HCT116 (cell line): ENCODE measurements at regions not wholly inside any gene's neighbourhood (a gene's known extent, or its start where the extent isn't known, plus 50 kb on each side); places are given as distances from the start of the nearest gene placed in this dataset.

Experiments
- ATAC-seq: fragments of 200-7000 bp; cut with Tn5 transposase; 2 replicates; pipeline ENCODE4 v1.9.1; 2020; ENCODE audit warnings: mild to moderate bottlenecking, moderate library complexity
- BruUV-seq: library from RNA; stranded (reverse); fragments of 400-500 nt; replicated peaks from 2 replicates; lab custom pipeline; 2021; lab: Mats Ljungman, UMichigan
- CTCF ChIA-PET: fragments of 300-600 bp; sonication (Branson Sonifier 250); formaldehyde crosslinking; loops from one replicate; lab custom pipeline; 2021; ENCODE audit warnings: antibody characterized with exemption; lab: Charles Lee
- POLR2A ChIA-PET: fragments of 300-600, 350-600 bp; sonication (Branson Sonifier 250); formaldehyde crosslinking; loops from one replicate; lab custom pipeline; 2021; ENCODE audit warnings: antibody characterized with exemption; lab: Charles Lee
- RAD21 ChIA-PET, 2 experiments: fragments of 300-600 bp; sonication (Branson Sonifier 250); formaldehyde crosslinking; loops; one replicate each; lab custom pipeline; 2023; ENCODE audit warnings: low total read pairs in 2 of 2; ENCODE audit not compliant: uncharacterized antibody in 2 of 2, unreplicated experiment in 2 of 2, low non-redundant PET in 1 of 2; lab: Charles Lee
- DNase-seq: peaks from one replicate; pipeline ENCODE4 v3.0.0-alpha.2; 2010; ENCODE audit warnings: low read depth, low spot score
- H2AFZ ChIP-seq: fragments of 200-600 bp; shearing (Covaris generic), sonication (generic); 2 replicates; pipeline ENCODE4 v1.6.1; 2017; ENCODE audit warnings: low read depth, mixed run types, mixed read lengths, antibody characterized with exemption, low read length; ENCODE audit not compliant: poor library complexity, severe bottlenecking
- H3K27ac ChIP-seq: 2 replicates; pipeline ENCODE4 v1.5.1; 2012; ENCODE audit warnings: low read depth, low read length
- H3K27me3 ChIP-seq: fragments of 200-600 bp; sonication (generic); 2 replicates; pipeline ENCODE4 v1.6.1; 2016; ENCODE audit warnings: mixed run types, low read length, mixed read lengths; ENCODE audit not compliant: insufficient read depth
- H3K36me3 ChIP-seq, 2 experiments: fragments of 200-500 bp in 1 of 2; fragments of 200-600 bp in 1 of 2; sonication (Bioruptor generic) in 1 of 2; sonication (generic) in 1 of 2; 2 replicates each; pipeline versions ENCODE4 v1.5.1 to v1.6.1; 2014 to 2016; ENCODE audit warnings: low read length in 2 of 2, inconsistent platforms in 1 of 2, mixed read lengths in 1 of 2, mixed run types in 1 of 2; ENCODE audit not compliant: insufficient read depth in 2 of 2, control insufficient read depth in 1 of 2
- H3K4me1 ChIP-seq, 2 experiments: fragments of 200-600 bp in 1 of 2; sonication (generic) in 1 of 2; 2 replicates each; pipeline versions ENCODE4 v1.5.1 to v1.6.1; 2012 to 2017; ENCODE audit warnings: low read length in 2 of 2, inconsistent platforms in 1 of 2, mild to moderate bottlenecking in 1 of 2, mixed read lengths in 1 of 2, mixed run types in 1 of 2, moderate library complexity in 1 of 2; ENCODE audit not compliant: insufficient read depth in 2 of 2, control insufficient read depth in 1 of 2
- H3K4me2 ChIP-seq: fragments of 200-600 bp; sonication (generic); 2 replicates; pipeline ENCODE4 v1.6.1; 2017; ENCODE audit warnings: mixed run types, low read length, mixed read lengths
- H3K4me3 ChIP-seq, 2 experiments: fragments of 200-600 bp in 1 of 2; sonication (generic) in 1 of 2; replicated peaks in 1 of 2; 2 replicates each; pipeline ENCODE4 v1.5.1; 2011 to 2016; ENCODE audit warnings: low read length in 2 of 2, control low read depth in 1 of 2, low read depth in 1 of 2, mild to moderate bottlenecking in 1 of 2, mixed read lengths in 1 of 2, mixed run types in 1 of 2
- H3K79me2 ChIP-seq: fragments of 200-600 bp; sonication (generic); 2 replicates; pipeline ENCODE4 v1.6.1; 2017; ENCODE audit warnings: mild to moderate bottlenecking, mixed run types, low read length, moderate library complexity, mixed read lengths; ENCODE audit not compliant: insufficient read depth
- H3K9ac ChIP-seq: fragments of 200-600 bp; sonication (generic); 2 replicates; pipeline ENCODE4 v1.6.1; 2016; ENCODE audit warnings: low read length, mixed read lengths
- H3K9me2 ChIP-seq: fragments of 200-600 bp; sonication (generic), shearing (Covaris generic); 2 replicates; pipeline ENCODE4 v1.6.1; 2017; ENCODE audit warnings: mixed run types, mild to moderate bottlenecking, moderate library complexity; ENCODE audit not compliant: insufficient read depth
- H3K9me3 ChIP-seq, 2 experiments: fragments of 200-500 bp in 1 of 2; fragments of 200-600 bp in 1 of 2; sonication (Bioruptor generic) in 1 of 2; sonication (generic) in 1 of 2; 2 replicates each; pipeline ENCODE4 v1.6.1; 2014 to 2017; ENCODE audit warnings: low read length in 2 of 2, mixed read lengths in 2 of 2, inconsistent platforms in 1 of 2, low read depth in 1 of 2, mild to moderate bottlenecking in 1 of 2, mixed run types in 1 of 2, moderate library complexity in 1 of 2; ENCODE audit not compliant: control insufficient read depth in 1 of 2, insufficient read depth in 1 of 2
- H4K20me1 ChIP-seq: fragments of 200-600 bp; sonication (generic), shearing (Covaris generic); 2 replicates; pipeline ENCODE4 v1.6.1; 2017; ENCODE audit warnings: mixed run types, mild to moderate bottlenecking, moderate library complexity; ENCODE audit not compliant: insufficient read depth
- ELF1 ChIP-seq: IDR thresholded peaks from 2 replicates; pipeline ENCODE4 v1.6.1; 2012; ENCODE audit warnings: low read depth, borderline replicate concordance
- FOSL1 ChIP-seq: IDR thresholded peaks from 2 replicates; pipeline ENCODE4 v1.6.1; 2012; ENCODE audit warnings: low read depth
- JUND ChIP-seq: IDR thresholded peaks from 2 replicates; pipeline ENCODE4 v1.6.1; 2012
- REST ChIP-seq: IDR thresholded peaks from 2 replicates; pipeline ENCODE4 v1.6.1; 2012; ENCODE audit warnings: low read depth
- SIN3A ChIP-seq: IDR thresholded peaks from 2 replicates; pipeline ENCODE4 v1.6.1; 2012; ENCODE audit warnings: low read depth
- SP1 ChIP-seq: IDR thresholded peaks from 2 replicates; pipeline ENCODE4 v1.6.1; 2012; ENCODE audit warnings: low read depth
- ZBTB33 ChIP-seq: IDR thresholded peaks from 2 replicates; pipeline ENCODE4 v1.6.1; 2011; ENCODE audit warnings: mild to moderate bottlenecking, low read length, moderate library complexity; ENCODE audit not compliant: insufficient replicate concordance; ENCODE audit errors: extremely low read depth
- ZFX ChIP-seq: fragments of 450-650 bp; IDR thresholded peaks from 2 replicates; pipeline ENCODE4 v1.6.1; 2017
- ZNF274 ChIP-seq: fragments of 200-500 bp; sonication (Bioruptor generic); IDR thresholded peaks from 2 replicates; pipeline ENCODE4 v1.6.1; 2014; ENCODE audit warnings: mild to moderate bottlenecking, low read depth, low read length, inconsistent platforms
- intact Hi-C: fragments of 100-400 bp; cut with micrococcal nuclease; formaldehyde crosslinking; loops from 2 replicates; pipeline ENCODE4 v1.10.0; 2022
- TF ChIP-seq, protein P1 (sequence below), 3 experiments: fragments of 200-600 bp in 1 of 3; sonication (generic) in 1 of 3; IDR thresholded peaks in 2 of 3; conservative IDR thresholded peaks in 1 of 3; 2 replicates each; pipeline ENCODE4 v1.5.1; 2012 to 2017; ENCODE audit warnings: low read depth in 2 of 3, low read length in 2 of 3, antibody characterized with exemption in 1 of 3, borderline replicate concordance in 1 of 3, control low read depth in 1 of 3, mild to moderate bottlenecking in 1 of 3, mixed read lengths in 1 of 3, mixed run types in 1 of 3, moderate library complexity in 1 of 3; ENCODE audit not compliant: insufficient read depth in 1 of 3

DNA sequence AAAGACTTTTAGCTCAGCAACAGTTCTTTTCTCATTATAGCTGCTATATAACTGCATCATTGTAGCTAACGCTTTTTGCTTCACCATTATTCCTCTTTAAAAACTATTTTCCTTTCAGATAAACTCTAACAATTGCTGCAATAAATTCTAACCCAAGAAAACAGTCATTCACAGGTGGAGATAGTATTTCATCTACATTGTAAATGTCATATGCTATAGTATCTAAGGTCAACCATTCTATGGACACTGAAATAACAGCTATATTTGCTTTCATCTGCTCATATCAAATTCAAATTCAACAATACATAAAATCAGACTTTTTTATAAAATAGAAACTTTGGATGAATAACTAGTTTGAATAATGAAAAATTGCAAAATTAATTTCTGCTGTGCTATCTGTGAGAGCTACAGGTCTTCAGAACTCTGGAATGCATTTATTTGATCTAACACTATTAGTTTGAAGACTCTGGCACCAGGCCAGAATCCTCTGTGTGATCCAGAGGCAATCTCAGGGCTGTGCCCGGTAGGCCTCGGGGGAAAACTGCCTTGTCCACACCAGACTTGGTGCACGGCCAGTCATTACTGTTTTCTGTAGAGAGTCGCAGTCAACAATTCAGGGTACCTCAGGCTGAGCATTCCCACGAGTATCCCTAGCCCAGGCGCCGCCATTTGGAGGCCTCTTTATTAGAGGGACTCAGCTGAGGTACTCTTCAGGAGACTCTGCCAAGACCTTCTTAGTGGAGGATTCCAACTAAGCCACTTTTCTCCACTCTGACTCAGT is 332.4 kb downstream of the SLC7A11 start:
- no peaks in the 10 kb centered on the region; the same call in 1 of the 2 replicates for H3K9me2 ChIP-seq
- H3K4me3 ChIP-seq, result no peak overlapping the region
- ChIA-PET RAD21 (no interaction called here), POLR2A (no interaction called here), CTCF (no interaction called here)
- H3K27ac ChIP-seq, result no peak overlapping the region
- intact Hi-C loops, result no loop called here
- no peaks in the 10 kb centered on the region for H4K20me1 ChIP-seq
- no peaks in the 10 kb centered on the region for H3K9me3 ChIP-seq
- no peaks in the 10 kb centered on the region for H3K79me2 ChIP-seq
- BruUV-seq, result no TSS peak
- DNase-seq (no peak), ATAC-seq (no peak)
- H3K27me3 ChIP-seq, result no peaks in the 10 kb centered on the region
- H3K4me2 ChIP-seq, result no peak overlapping the region
- no peak overlapping the region for H3K9ac ChIP-seq
- no peaks in the 10 kb centered on the region for H3K36me3 ChIP-seq
- TF ChIP-seq ZFX (no peak), FOSL1 (no peak), SIN3A (no peak), REST (no peak), ELF1 (no peak), ZNF274 (no peak), JUND (no peak), ZBTB33 (no peak), SP1 (no peak)
- TF ChIP-seq, protein P1, sequence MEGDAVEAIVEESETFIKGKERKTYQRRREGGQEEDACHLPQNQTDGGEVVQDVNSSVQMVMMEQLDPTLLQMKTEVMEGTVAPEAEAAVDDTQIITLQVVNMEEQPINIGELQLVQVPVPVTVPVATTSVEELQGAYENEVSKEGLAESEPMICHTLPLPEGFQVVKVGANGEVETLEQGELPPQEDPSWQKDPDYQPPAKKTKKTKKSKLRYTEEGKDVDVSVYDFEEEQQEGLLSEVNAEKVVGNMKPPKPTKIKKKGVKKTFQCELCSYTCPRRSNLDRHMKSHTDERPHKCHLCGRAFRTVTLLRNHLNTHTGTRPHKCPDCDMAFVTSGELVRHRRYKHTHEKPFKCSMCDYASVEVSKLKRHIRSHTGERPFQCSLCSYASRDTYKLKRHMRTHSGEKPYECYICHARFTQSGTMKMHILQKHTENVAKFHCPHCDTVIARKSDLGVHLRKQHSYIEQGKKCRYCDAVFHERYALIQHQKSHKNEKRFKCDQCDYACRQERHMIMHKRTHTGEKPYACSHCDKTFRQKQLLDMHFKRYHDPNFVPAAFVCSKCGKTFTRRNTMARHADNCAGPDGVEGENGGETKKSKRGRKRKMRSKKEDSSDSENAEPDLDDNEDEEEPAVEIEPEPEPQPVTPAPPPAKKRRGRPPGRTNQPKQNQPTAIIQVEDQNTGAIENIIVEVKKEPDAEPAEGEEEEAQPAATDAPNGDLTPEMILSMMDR (IDR thresholded peaks at IDR 0.05 in 2 of 3, conservative IDR thresholded peaks at IDR 0.05 in 1 of 3; ENCODE audit: borderline replicate concordance in 1 of 3, insufficient read depth in 1 of 3, low read depth in 2 of 3, low read length in 2 of 3), result no peak
- no peak overlapping the region for H2AFZ ChIP-seq
- H3K4me1 ChIP-seq, result no peaks in the 10 kb centered on the region
